ENCODE measurements at regions not wholly inside any gene's neighbourhood (a gene's known extent, or its start where the extent isn't known, plus 50 kb on each side); places are given as distances from the start of the nearest gene placed in this dataset.
"Not testable (repeated sequence)": the region's sequence is repeated elsewhere in the genome, so short reads cannot be mapped to it uniquely, and the experiment has no call there.

GRCh38 chr5:86143837-86144236 lies 473.9 kb upstream of the COX7C start:
- H3K4me1 Mint-ChIP-seq: no peaks in the 10 kb centered on the region
- CTCF ChIA-PET: no interaction called here
- peaks cover 4% of the 10 kb centered on the region for H3K9me3 Mint-ChIP-seq (ENCODE audit: low read depth)
- H3K4me3 Mint-ChIP-seq: no peak overlapping the region
- H3K36me3 Mint-ChIP-seq: no peaks in the 10 kb centered on the region
- ATAC-seq (no peak), DNase-seq (no peak)
- no peak overlapping the region for H3K27ac Mint-ChIP-seq
- no peaks in the 10 kb centered on the region for H3K27me3 Mint-ChIP-seq

GRCh38 chr5:86152988-86153560 lies 464.7 kb upstream of the COX7C start:
- DNase-seq: no peak
- ATAC-seq: no peak
- no peak overlapping the region for H3K27ac Mint-ChIP-seq
- H3K4me1 Mint-ChIP-seq: no peaks in the 10 kb centered on the region
- H3K4me3 Mint-ChIP-seq: no peak overlapping the region
- no peaks in the 10 kb centered on the region for H3K36me3 Mint-ChIP-seq
- no peaks in the 10 kb centered on the region for H3K9me3 Mint-ChIP-seq (ENCODE audit: low read depth)
- CTCF ChIA-PET: no interaction called here
- H3K27me3 Mint-ChIP-seq: no peaks in the 10 kb centered on the region

- Mint-ChIP-seq H3K27me3 (no peaks in the 10 kb centered on the region), H3K27ac (no peak overlapping the region), H3K4me1 (no peaks in the 10 kb centered on the region), H3K36me3 (no peaks in the 10 kb centered on the region), H3K9me3 (ENCODE audit: low read depth) (peaks cover 2% of the 10 kb centered on the region), H3K4me3 (no peak overlapping the region)
- no peak for ATAC-seq
- CTCF ChIA-PET: no interaction called here
- no peak for DNase-seq
These were observed 461.9 kb upstream of the COX7C start for GRCh38 chr5:86155796-86156195.

DNA sequence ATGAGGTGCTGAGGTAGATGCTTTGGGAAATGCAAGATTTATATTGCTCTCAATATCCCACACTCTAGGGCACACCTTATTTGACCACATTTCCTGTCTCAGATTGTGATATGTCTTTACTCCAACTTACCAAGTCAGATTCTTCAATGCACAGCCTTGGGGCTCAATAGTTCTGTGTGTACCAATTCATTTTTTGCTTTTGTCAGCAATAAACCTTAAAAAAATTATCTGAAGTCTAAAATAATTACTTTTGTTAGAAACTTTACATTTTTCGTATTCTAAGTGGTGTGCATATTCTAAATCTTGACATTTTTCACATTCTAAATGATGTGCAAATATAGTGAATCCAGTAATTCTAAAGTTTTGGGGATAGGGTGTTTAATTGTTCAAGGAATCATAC lies 447.5 kb upstream of the COX7C start:
- Mint-ChIP-seq H3K27me3 (no peaks in the 10 kb centered on the region), H3K9me3 (ENCODE audit: low read depth) (peaks cover 3% of the 10 kb centered on the region), H3K4me1 (no peaks in the 10 kb centered on the region), H3K27ac (no peak overlapping the region), H3K36me3 (no peaks in the 10 kb centered on the region), H3K4me3 (no peak overlapping the region)
- DNase-seq: no peak
- ATAC-seq: no peak
- CTCF ChIA-PET: no interaction called here

DNA sequence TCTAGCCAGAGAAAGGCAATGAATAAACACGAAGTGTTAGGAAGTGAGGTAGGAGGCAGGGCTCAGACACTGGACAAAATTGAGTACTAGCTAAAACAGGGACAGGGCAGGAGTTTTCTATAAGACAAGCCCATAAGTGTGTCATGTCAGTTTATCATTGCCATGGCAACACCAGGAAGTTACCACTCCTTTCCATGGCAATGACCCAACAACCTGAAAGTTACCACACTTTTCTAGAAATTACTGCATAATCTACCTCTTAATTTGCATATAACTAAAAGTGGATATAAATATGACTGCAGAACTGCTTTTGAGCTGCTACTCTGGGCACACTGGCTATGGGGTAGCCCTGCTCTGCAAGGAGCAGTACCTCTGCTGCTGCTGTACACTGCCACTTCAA lies 442.5 kb upstream of the COX7C start:
- Mint-ChIP-seq H3K27ac (no peak overlapping the region), H3K36me3 (no peaks in the 10 kb centered on the region), H3K9me3 (ENCODE audit: low read depth) (no peaks in the 10 kb centered on the region), H3K27me3 (no peaks in the 10 kb centered on the region), H3K4me1 (peaks cover 2% of the 10 kb centered on the region), H3K4me3 (no peak overlapping the region)
- ATAC-seq (no peak), DNase-seq (no peak)
- CTCF ChIA-PET: no interaction called here

DNA sequence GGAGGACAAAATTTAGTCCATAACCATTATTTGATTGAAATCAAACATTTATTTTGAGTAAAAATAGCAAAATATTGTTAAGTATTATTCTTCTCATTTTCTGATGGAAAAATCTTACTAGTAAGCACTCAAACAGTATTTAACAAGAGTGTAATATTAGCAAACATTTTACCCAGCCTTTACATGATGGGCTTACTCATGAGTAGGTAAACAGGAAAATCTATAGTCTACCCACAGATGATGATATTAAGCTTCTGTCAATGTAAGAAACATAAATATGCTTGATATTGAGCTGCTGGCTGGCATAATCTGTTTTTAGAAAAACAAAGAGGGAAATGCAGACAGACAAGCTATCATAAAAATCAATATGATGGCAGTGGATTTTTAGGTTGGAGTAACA lies 418.5 kb upstream of the COX7C start:
- CTCF ChIA-PET: no interaction called here

GRCh38 chr5:86228147-86228546 lies 389.6 kb upstream of the COX7C start:
- Mint-ChIP-seq H3K27ac (no peak overlapping the region), H3K4me1 (no peaks in the 10 kb centered on the region), H3K9me3 (ENCODE audit: low read depth) (peaks cover 6% of the 10 kb centered on the region), H3K36me3 (no peaks in the 10 kb centered on the region), H3K4me3 (no peak overlapping the region), H3K27me3 (no peaks in the 10 kb centered on the region)
- ATAC-seq: no peak
- CTCF ChIA-PET: no interaction called here
- DNase-seq: no peak

More for the DNA sequence above, 418.5 kb upstream of the COX7C start:
- no peak for DNase-seq
- no peak for ATAC-seq
- H3K27me3 Mint-ChIP-seq: no peaks in the 10 kb centered on the region
- no peak overlapping the region for H3K27ac Mint-ChIP-seq
- H3K4me1 Mint-ChIP-seq: no peaks in the 10 kb centered on the region
- no peaks in the 10 kb centered on the region for H3K36me3 Mint-ChIP-seq
- H3K9me3 Mint-ChIP-seq (ENCODE audit: low read depth): no peaks in the 10 kb centered on the region
- H3K4me3 Mint-ChIP-seq: no peak overlapping the region

DNA sequence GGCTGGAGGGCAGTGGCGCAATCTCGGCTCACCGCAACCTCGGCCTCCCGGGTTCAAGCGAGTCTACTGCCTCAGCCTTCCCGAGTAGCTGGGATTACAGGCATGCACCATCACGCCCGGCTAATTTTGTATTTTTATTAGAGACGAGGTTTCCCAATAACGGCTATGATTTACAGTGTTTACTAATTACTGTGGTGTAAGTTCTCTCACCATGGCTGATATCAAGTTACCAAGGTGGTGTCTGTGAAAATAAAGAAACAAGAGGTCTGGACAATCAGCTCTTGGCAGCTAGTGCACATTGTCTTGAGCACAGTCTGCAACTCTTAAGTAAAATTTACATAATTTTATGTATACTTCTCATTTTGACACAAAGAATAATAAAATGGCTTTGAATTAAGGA lies 385.5 kb upstream of the COX7C start:
- no peak overlapping the region for H3K27ac Mint-ChIP-seq
- DNase-seq: no peak
- no peak for ATAC-seq
- H3K4me1 Mint-ChIP-seq: no peaks in the 10 kb centered on the region
- H3K27me3 Mint-ChIP-seq: no peaks in the 10 kb centered on the region
- CTCF ChIA-PET: no interaction called here
- H3K4me3 Mint-ChIP-seq: no peak overlapping the region
- H3K36me3 Mint-ChIP-seq: no peaks in the 10 kb centered on the region
- H3K9me3 Mint-ChIP-seq (ENCODE audit: low read depth): no peaks in the 10 kb centered on the region

GRCh38 chr5:86244153-86244552 lies 373.6 kb upstream of the COX7C start:
- ATAC-seq: no peak
- H3K9me3 Mint-ChIP-seq (ENCODE audit: low read depth): no peaks in the 10 kb centered on the region
- no peak for DNase-seq
- H3K36me3 Mint-ChIP-seq: no peaks in the 10 kb centered on the region
- H3K27ac Mint-ChIP-seq: no peak overlapping the region
- CTCF ChIA-PET: no interaction called here
- H3K27me3 Mint-ChIP-seq: no peaks in the 10 kb centered on the region
- no peak overlapping the region for H3K4me3 Mint-ChIP-seq
- no peaks in the 10 kb centered on the region for H3K4me1 Mint-ChIP-seq

DNA sequence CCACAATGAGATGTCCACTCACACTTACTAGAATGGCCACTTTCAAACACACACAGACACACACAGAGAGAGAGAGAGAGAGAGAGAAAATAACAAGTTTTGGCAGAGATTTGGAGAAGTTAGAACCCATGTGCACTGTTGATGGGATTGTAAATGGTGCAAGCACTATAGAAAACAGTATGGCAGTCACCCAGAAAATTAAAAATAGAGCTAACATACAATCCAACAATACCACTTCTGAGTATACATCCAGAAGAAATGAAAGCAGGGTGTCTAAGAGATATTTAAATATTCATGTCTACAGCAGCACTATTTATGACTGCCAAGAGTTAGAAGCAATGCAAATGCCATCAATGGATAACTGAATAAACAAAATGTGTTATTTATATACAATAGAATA lies 359.9 kb upstream of the COX7C start:
- CTCF ChIA-PET: no interaction called here
- no peak overlapping the region for H3K4me3 Mint-ChIP-seq
- no peaks in the 10 kb centered on the region for H3K27me3 Mint-ChIP-seq

GRCh38 chr5:86284400-86285190 lies 333.1 kb upstream of the COX7C start:
- DNase-seq, H3K4me3 Mint-ChIP-seq: not testable (repeated sequence)

More for the DNA sequence above, 359.9 kb upstream of the COX7C start:
- Mint-ChIP-seq H3K4me1 (no peaks in the 10 kb centered on the region), H3K9me3 (ENCODE audit: low read depth) (peaks cover 3% of the 10 kb centered on the region), H3K27ac (no peak overlapping the region), H3K36me3 (no peaks in the 10 kb centered on the region)
- ATAC-seq (no peak), DNase-seq (no peak)

DNA sequence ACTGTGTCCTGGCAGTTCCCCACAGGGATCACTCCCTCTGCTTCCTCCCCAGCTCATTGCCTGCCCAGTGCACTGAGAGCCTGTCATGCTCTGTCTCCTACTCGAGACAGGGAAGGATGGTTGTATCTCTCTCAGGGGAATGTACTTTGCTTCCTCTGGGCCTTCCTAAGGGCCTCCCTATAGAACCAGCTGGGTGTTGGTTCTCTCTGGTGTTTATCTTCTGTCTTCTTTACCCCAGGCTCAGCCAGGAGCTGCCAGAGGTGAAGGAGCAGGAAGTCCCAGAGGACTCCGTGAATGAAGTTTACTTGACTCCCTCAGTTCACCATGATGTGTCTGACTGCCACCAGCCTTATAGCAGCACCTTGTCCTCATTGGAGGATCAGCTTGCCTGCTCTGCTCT lies 330.3 kb upstream of the COX7C start:
- not testable (repeated sequence) for H3K9me3 Mint-ChIP-seq (ENCODE audit: low read depth); H3K27me3 Mint-ChIP-seq; ATAC-seq

More at GRCh38 chr5:86284400-86285190, 333.1 kb upstream of the COX7C start:
- H3K36me3 Mint-ChIP-seq; H3K27me3 Mint-ChIP-seq; H3K9me3 Mint-ChIP-seq (ENCODE audit: low read depth); H3K4me1 Mint-ChIP-seq; ATAC-seq; CTCF ChIA-PET; H3K27ac Mint-ChIP-seq: not testable (repeated sequence)

DNA sequence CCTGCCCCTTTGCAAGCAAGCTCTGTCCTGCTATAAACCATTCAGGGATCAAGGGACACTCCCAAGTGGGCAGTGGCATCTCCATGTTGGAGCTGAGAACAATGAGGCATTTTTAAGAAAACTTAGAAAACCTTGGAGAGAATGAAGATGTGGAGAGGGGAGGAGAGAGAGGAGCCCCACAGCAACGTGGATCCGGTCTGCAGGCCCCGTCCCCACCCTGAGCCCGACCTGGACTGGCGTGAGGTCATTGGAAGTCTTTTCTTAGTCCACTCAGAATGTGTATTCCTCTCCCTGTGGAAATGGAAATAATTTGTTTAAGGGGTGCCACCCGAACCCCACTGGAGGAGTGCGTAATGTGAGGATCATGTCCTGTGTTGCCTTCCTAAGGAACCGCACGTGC lies 328.0 kb upstream of the COX7C start:
- H3K36me3 Mint-ChIP-seq; H3K9me3 Mint-ChIP-seq (ENCODE audit: low read depth); H3K27ac Mint-ChIP-seq; CTCF ChIA-PET; H3K4me3 Mint-ChIP-seq; ATAC-seq; H3K4me1 Mint-ChIP-seq; H3K27me3 Mint-ChIP-seq; DNase-seq: not testable (repeated sequence)

More for the DNA sequence above, 330.3 kb upstream of the COX7C start:
- DNase-seq, H3K36me3 Mint-ChIP-seq, H3K4me1 Mint-ChIP-seq, H3K4me3 Mint-ChIP-seq, H3K27ac Mint-ChIP-seq, CTCF ChIA-PET: not testable (repeated sequence)

GRCh38 chr5:86292811-86293210 lies 324.9 kb upstream of the COX7C start:
- H3K4me3 Mint-ChIP-seq; H3K9me3 Mint-ChIP-seq (ENCODE audit: low read depth); H3K27me3 Mint-ChIP-seq; H3K36me3 Mint-ChIP-seq; H3K27ac Mint-ChIP-seq; DNase-seq; H3K4me1 Mint-ChIP-seq; ATAC-seq; CTCF ChIA-PET: not testable (repeated sequence)
